ENCODE measurements at regions not wholly inside any gene's neighbourhood (a gene's known extent, or its start where the extent isn't known, plus 50 kb on each side); places are given as distances from the start of the nearest gene placed in this dataset.

GRCh38 chr1:204773246-204773645 is 87.7 kb upstream of the LRRN2 start:
- TF ChIP-seq TAF1 (IDR thresholded peaks at IDR 0.05; ENCODE audit: low read depth) (no peak), RAD21 (IDR thresholded peaks at IDR 0.05; ENCODE audit: low read depth) (no peak), TEAD4 (IDR thresholded peaks at IDR 0.05) (no peak), CREB1 (IDR thresholded peaks at IDR 0.05; ENCODE audit: low read depth) (no peak), EP300 (IDR thresholded peaks at IDR 0.05; ENCODE audit: borderline replicate concordance) (no peak), ZBTB7A (IDR thresholded peaks at IDR 0.05; ENCODE audit: low read depth) (no peak), NFIC (IDR thresholded peaks at IDR 0.05) (no peak), EGR1 (IDR thresholded peaks at IDR 0.05) (no peak), YY1 (IDR thresholded peaks at IDR 0.05; ENCODE audit: low read depth) (no peak), MAX (IDR thresholded peaks at IDR 0.05) (no peak), CEBPB (IDR thresholded peaks at IDR 0.05) (no peak), TCF12 (IDR thresholded peaks at IDR 0.05; ENCODE audit: low read depth) (no peak), USF1 (IDR thresholded peaks at IDR 0.05) (no peak), FOXM1 (IDR thresholded peaks at IDR 0.05; ENCODE audit: borderline replicate concordance, low read depth) (no peak)
- TF ChIP-seq, protein P1, sequence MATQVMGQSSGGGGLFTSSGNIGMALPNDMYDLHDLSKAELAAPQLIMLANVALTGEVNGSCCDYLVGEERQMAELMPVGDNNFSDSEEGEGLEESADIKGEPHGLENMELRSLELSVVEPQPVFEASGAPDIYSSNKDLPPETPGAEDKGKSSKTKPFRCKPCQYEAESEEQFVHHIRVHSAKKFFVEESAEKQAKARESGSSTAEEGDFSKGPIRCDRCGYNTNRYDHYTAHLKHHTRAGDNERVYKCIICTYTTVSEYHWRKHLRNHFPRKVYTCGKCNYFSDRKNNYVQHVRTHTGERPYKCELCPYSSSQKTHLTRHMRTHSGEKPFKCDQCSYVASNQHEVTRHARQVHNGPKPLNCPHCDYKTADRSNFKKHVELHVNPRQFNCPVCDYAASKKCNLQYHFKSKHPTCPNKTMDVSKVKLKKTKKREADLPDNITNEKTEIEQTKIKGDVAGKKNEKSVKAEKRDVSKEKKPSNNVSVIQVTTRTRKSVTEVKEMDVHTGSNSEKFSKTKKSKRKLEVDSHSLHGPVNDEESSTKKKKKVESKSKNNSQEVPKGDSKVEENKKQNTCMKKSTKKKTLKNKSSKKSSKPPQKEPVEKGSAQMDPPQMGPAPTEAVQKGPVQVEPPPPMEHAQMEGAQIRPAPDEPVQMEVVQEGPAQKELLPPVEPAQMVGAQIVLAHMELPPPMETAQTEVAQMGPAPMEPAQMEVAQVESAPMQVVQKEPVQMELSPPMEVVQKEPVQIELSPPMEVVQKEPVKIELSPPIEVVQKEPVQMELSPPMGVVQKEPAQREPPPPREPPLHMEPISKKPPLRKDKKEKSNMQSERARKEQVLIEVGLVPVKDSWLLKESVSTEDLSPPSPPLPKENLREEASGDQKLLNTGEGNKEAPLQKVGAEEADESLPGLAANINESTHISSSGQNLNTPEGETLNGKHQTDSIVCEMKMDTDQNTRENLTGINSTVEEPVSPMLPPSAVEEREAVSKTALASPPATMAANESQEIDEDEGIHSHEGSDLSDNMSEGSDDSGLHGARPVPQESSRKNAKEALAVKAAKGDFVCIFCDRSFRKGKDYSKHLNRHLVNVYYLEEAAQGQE (IDR thresholded peaks at IDR 0.05; ENCODE audit: low read depth) = no peak

- TF ChIP-seq, protein P1 (IDR thresholded peaks at IDR 0.05; ENCODE audit: low read depth) = no peak
- no peak for TF ChIP-seq CEBPB (IDR thresholded peaks at IDR 0.05)
- TF ChIP-seq ZBTB7A (IDR thresholded peaks at IDR 0.05; ENCODE audit: low read depth) = no peak
- TF ChIP-seq NFIC (IDR thresholded peaks at IDR 0.05) = no peak
- no peak for TF ChIP-seq EP300 (IDR thresholded peaks at IDR 0.05; ENCODE audit: borderline replicate concordance)
- no peak for TF ChIP-seq TEAD4 (IDR thresholded peaks at IDR 0.05)
- no peak for TF ChIP-seq CREB1 (IDR thresholded peaks at IDR 0.05; ENCODE audit: low read depth)
- TF ChIP-seq MAX (IDR thresholded peaks at IDR 0.05) = no peak
- no peak for TF ChIP-seq EGR1 (IDR thresholded peaks at IDR 0.05)
- no peak for TF ChIP-seq FOXM1 (IDR thresholded peaks at IDR 0.05; ENCODE audit: borderline replicate concordance, low read depth)
- no peak for TF ChIP-seq TCF12 (IDR thresholded peaks at IDR 0.05; ENCODE audit: low read depth)
- TF ChIP-seq TAF1 (IDR thresholded peaks at IDR 0.05; ENCODE audit: low read depth) = no peak
- no peak for TF ChIP-seq YY1 (IDR thresholded peaks at IDR 0.05; ENCODE audit: low read depth)
- TF ChIP-seq USF1 (IDR thresholded peaks at IDR 0.05) = no peak
- no peak for TF ChIP-seq RAD21 (IDR thresholded peaks at IDR 0.05; ENCODE audit: low read depth)
Observed at GRCh38 chr1:204775546-204775945, 90.0 kb upstream of the LRRN2 start.

DNA sequence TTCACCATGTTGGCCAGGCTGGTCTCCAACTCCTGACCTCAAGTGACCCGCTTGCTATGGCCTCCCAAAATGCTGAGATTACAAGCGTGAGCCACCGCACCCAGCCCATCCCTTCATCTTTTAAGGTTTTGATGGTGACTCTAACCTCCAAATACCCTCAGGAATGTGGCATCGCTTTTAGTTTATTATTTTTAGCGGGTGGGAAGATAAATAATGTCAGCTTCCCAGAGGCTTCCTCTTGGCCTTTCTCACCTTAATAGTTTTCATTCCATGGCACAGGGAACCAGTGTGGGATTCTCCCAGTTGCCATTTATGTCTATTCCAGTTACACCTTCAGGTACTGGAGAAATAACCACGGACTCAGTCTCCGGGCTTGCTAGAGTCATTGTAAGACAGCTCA is 92.1 kb upstream of the LRRN2 start:
- no peak for TF ChIP-seq TCF12 (IDR thresholded peaks at IDR 0.05; ENCODE audit: low read depth)
- TF ChIP-seq, protein P1 (IDR thresholded peaks at IDR 0.05; ENCODE audit: low read depth) = no peak
- no peak for TF ChIP-seq MAX (IDR thresholded peaks at IDR 0.05)
- TF ChIP-seq EP300 (IDR thresholded peaks at IDR 0.05; ENCODE audit: borderline replicate concordance) = no peak
- no peak for TF ChIP-seq TEAD4 (IDR thresholded peaks at IDR 0.05)
- no peak for TF ChIP-seq EGR1 (IDR thresholded peaks at IDR 0.05)
- TF ChIP-seq USF1 (IDR thresholded peaks at IDR 0.05) = no peak
- TF ChIP-seq RAD21 (IDR thresholded peaks at IDR 0.05; ENCODE audit: low read depth) = no peak
- no peak for TF ChIP-seq ZBTB7A (IDR thresholded peaks at IDR 0.05; ENCODE audit: low read depth)
- TF ChIP-seq CREB1 (IDR thresholded peaks at IDR 0.05; ENCODE audit: low read depth) = no peak
- no peak for TF ChIP-seq CEBPB (IDR thresholded peaks at IDR 0.05)
- TF ChIP-seq FOXM1 (IDR thresholded peaks at IDR 0.05; ENCODE audit: borderline replicate concordance, low read depth) = no peak
- no peak for TF ChIP-seq TAF1 (IDR thresholded peaks at IDR 0.05; ENCODE audit: low read depth)
- TF ChIP-seq YY1 (IDR thresholded peaks at IDR 0.05; ENCODE audit: low read depth) = no peak
- TF ChIP-seq NFIC (IDR thresholded peaks at IDR 0.05) = no peak

All from Ishikawa (cell line).